ENCODE measurements at regions not wholly inside any gene's neighbourhood (a gene's known extent, or its start where the extent isn't known, plus 50 kb on each side); places are given as distances from the start of the nearest gene placed in this dataset.
"Not testable (repeated sequence)": the region's sequence is repeated elsewhere in the genome, so short reads cannot be mapped to it uniquely, and the experiment has no call there.

DNA sequence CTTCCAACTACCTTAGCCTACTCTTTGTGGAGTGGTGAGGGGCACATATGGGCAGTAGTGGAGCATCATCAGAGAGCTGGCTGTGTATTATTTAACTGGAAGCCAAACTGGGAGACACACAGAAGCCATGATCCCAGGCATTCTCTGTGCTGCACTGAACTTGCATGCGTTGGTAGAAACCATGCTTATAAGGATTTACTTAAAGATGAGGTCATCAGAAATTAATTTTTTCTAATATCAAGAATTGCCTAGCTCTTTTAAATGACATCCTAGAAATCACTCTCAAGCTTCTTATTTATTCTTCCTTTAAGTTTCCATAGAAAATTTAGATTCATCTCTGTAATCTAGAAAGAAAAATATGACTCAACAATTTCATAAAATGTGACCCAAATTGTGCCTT lies 136.2 kb downstream of the KCNK1 start:
- H3K27ac ChIP-seq (ENCODE audit: low read depth, low read length): no peak overlapping the region
- 90% methylated on average over 1 of the region's 1 CpG; no CpG with 5 or more reads in 1 of the 2 experiments for WGBS, 2 experiments (ENCODE audit: insufficient coverage in 1 of 2, insufficient read length in 1 of 2)
- H3K27ac Mint-ChIP-seq: no peak overlapping the region

GRCh38 chr1:233759665-233760064 lies 144.8 kb upstream of the SLC35F3 start:
- Histone ChIP-seq H3K27ac (ENCODE audit: low read depth, low read length) (no peak overlapping the region), H3K4me3 (ENCODE audit: low read length) (no peak overlapping the region), H3K9ac (ENCODE audit: extremely low read depth, low read length, poor library complexity, severe bottlenecking) (no peak overlapping the region), H3K4me1 (ENCODE audit: control insufficient read depth, insufficient read depth, low read length) (no peaks in the 10 kb centered on the region), H3K9me3 (ENCODE audit: control insufficient read depth, low read length) (no peaks in the 10 kb centered on the region), H3K36me3 (ENCODE audit: control insufficient read depth, insufficient read depth, low read length) (no peaks in the 10 kb centered on the region), H3K27me3 (ENCODE audit: control insufficient read depth, insufficient read depth, low read length, poor library complexity, severe bottlenecking) (no peaks in the 10 kb centered on the region)
- TF ChIP-seq, protein P1, sequence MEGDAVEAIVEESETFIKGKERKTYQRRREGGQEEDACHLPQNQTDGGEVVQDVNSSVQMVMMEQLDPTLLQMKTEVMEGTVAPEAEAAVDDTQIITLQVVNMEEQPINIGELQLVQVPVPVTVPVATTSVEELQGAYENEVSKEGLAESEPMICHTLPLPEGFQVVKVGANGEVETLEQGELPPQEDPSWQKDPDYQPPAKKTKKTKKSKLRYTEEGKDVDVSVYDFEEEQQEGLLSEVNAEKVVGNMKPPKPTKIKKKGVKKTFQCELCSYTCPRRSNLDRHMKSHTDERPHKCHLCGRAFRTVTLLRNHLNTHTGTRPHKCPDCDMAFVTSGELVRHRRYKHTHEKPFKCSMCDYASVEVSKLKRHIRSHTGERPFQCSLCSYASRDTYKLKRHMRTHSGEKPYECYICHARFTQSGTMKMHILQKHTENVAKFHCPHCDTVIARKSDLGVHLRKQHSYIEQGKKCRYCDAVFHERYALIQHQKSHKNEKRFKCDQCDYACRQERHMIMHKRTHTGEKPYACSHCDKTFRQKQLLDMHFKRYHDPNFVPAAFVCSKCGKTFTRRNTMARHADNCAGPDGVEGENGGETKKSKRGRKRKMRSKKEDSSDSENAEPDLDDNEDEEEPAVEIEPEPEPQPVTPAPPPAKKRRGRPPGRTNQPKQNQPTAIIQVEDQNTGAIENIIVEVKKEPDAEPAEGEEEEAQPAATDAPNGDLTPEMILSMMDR (conservative IDR thresholded peaks at IDR 0.05): no peak
- Mint-ChIP-seq H3K27me3 (ENCODE audit: insufficient read depth) (peaks cover 2% of the 10 kb centered on the region), H3K27ac (no peak overlapping the region), H3K36me3 (ENCODE audit: low read depth) (no peaks in the 10 kb centered on the region), H3K4me1 (no peaks in the 10 kb centered on the region), H3K4me3 (no peak overlapping the region), H3K9me3 (peaks cover 3% of the 10 kb centered on the region)
- no peak for DNase-seq
- 93% methylated on average over 1 of the region's 1 CpG; no CpG with 5 or more reads in 1 of the 2 experiments for WGBS, 2 experiments (ENCODE audit: insufficient coverage in 1 of 2, insufficient read length in 1 of 2)

More for the DNA sequence above, 136.2 kb downstream of the KCNK1 start:
- no peak for DNase-seq
- Histone ChIP-seq H3K4me3 (ENCODE audit: low read length) (no peak overlapping the region), H3K4me1 (ENCODE audit: control insufficient read depth, insufficient read depth, low read length) (no peaks in the 10 kb centered on the region), H3K36me3 (ENCODE audit: control insufficient read depth, insufficient read depth, low read length) (no peaks in the 10 kb centered on the region), H3K27me3 (ENCODE audit: control insufficient read depth, insufficient read depth, low read length, poor library complexity, severe bottlenecking) (no peaks in the 10 kb centered on the region), H3K9me3 (ENCODE audit: control insufficient read depth, low read length) (peaks cover 6% of the 10 kb centered on the region), H3K9ac (ENCODE audit: extremely low read depth, low read length, poor library complexity, severe bottlenecking) (no peak overlapping the region)
- Mint-ChIP-seq H3K36me3 (ENCODE audit: low read depth) (no peaks in the 10 kb centered on the region), H3K4me1 (no peaks in the 10 kb centered on the region), H3K4me3 (no peak overlapping the region), H3K27me3 (ENCODE audit: insufficient read depth) (peaks cover 2% of the 10 kb centered on the region), H3K9me3 (peaks cover 8% of the 10 kb centered on the region)
- TF ChIP-seq, protein P1 (conservative IDR thresholded peaks at IDR 0.05): no peak

GRCh38 chr1:233764304-233764703 lies 140.2 kb upstream of the SLC35F3 start:
- not testable (repeated sequence) for H3K27ac ChIP-seq (ENCODE audit: low read depth, low read length); H3K27me3 Mint-ChIP-seq (ENCODE audit: insufficient read depth); H3K9me3 Mint-ChIP-seq; H3K9ac ChIP-seq (ENCODE audit: extremely low read depth, low read length, poor library complexity, severe bottlenecking); H3K4me3 Mint-ChIP-seq; DNase-seq; H3K9me3 ChIP-seq (ENCODE audit: control insufficient read depth, low read length); H3K27me3 ChIP-seq (ENCODE audit: control insufficient read depth, insufficient read depth, low read length, poor library complexity, severe bottlenecking); H3K27ac Mint-ChIP-seq; H3K4me3 ChIP-seq (ENCODE audit: low read length); H3K36me3 ChIP-seq (ENCODE audit: control insufficient read depth, insufficient read depth, low read length); H3K36me3 Mint-ChIP-seq (ENCODE audit: low read depth); H3K4me1 Mint-ChIP-seq; H3K4me1 ChIP-seq (ENCODE audit: control insufficient read depth, insufficient read depth, low read length)
- 94 to 98% methylated on average over 2 to 3 of the region's 3 CpGs for WGBS, 2 experiments (ENCODE audit: insufficient coverage in 1 of 2, insufficient read length in 1 of 2)

- Histone ChIP-seq H3K27me3 (ENCODE audit: control insufficient read depth, insufficient read depth, low read length, poor library complexity, severe bottlenecking) (no peaks in the 10 kb centered on the region), H3K4me1 (ENCODE audit: control insufficient read depth, insufficient read depth, low read length) (no peaks in the 10 kb centered on the region), H3K27ac (ENCODE audit: low read depth, low read length) (no peak overlapping the region), H3K4me3 (ENCODE audit: low read length) (no peak overlapping the region), H3K9me3 (ENCODE audit: control insufficient read depth, low read length) (peaks cover 12% of the 10 kb centered on the region), H3K9ac (ENCODE audit: extremely low read depth, low read length, poor library complexity, severe bottlenecking) (no peak overlapping the region), H3K36me3 (ENCODE audit: control insufficient read depth, insufficient read depth, low read length) (no peaks in the 10 kb centered on the region)
- 100% methylated on average over 1 of the region's 1 CpG; no CpG with 5 or more reads in 1 of the 2 experiments for WGBS, 2 experiments (ENCODE audit: insufficient coverage in 1 of 2, insufficient read length in 1 of 2)
- Mint-ChIP-seq H3K36me3 (ENCODE audit: low read depth) (no peaks in the 10 kb centered on the region), H3K27ac (no peak overlapping the region), H3K4me3 (no peak overlapping the region), H3K4me1 (no peaks in the 10 kb centered on the region), H3K9me3 (peaks cover 46% of the 10 kb centered on the region), H3K27me3 (ENCODE audit: insufficient read depth) (no peaks in the 10 kb centered on the region)
- no peak for DNase-seq
- TF ChIP-seq, protein P1 (conservative IDR thresholded peaks at IDR 0.05): no peak
Observed at GRCh38 chr1:233777566-233777965, 126.9 kb upstream of the SLC35F3 start.

Measured in endodermal cell (in vitro differentiated cells).